Skeletal muscle tissue (tissue), 3 donors: ENCODE measurements at regions not wholly inside any gene's neighbourhood (a gene's known extent, or its start where the extent isn't known, plus 50 kb on each side); places are given as distances from the start of the nearest gene placed in this dataset.

Experiments
- H3K27ac ChIP-seq: one replicate; pipeline ENCODE4 v1.7.0; 2013; ENCODE audit warnings: mild to moderate bottlenecking, low read depth, low read length, inconsistent platforms
- H3K27me3 ChIP-seq, 3 donors: one replicate each; pipeline ENCODE4 v1.7.0; 2013; ENCODE audit warnings: low read length in 3 of 3; ENCODE audit not compliant: control insufficient read depth in 3 of 3, insufficient read depth in 3 of 3
- H3K36me3 ChIP-seq, 3 donors: one replicate each; pipeline ENCODE4 v1.7.0; 2013; ENCODE audit warnings: low read length in 3 of 3; ENCODE audit not compliant: control insufficient read depth in 3 of 3, insufficient read depth in 3 of 3
- H3K4me1 ChIP-seq, 3 donors: one replicate each; pipeline ENCODE4 v1.7.0; 2013; ENCODE audit warnings: low read length in 3 of 3, mild to moderate bottlenecking in 3 of 3; ENCODE audit not compliant: control insufficient read depth in 3 of 3, insufficient read depth in 3 of 3
- H3K4me3 ChIP-seq, 3 donors: one replicate each; pipeline ENCODE4 v1.7.0; 2013; ENCODE audit warnings: low read length in 3 of 3
- H3K9ac ChIP-seq, 3 donors: one replicate each; pipeline ENCODE4 v1.7.0; 2013; ENCODE audit warnings: low read length in 3 of 3, mild to moderate bottlenecking in 3 of 3, moderate library complexity in 2 of 3, low read depth in 1 of 3
- H3K9me3 ChIP-seq, 3 donors: one replicate each; pipeline ENCODE4 v1.7.0; 2013; ENCODE audit warnings: low read length in 3 of 3; ENCODE audit not compliant: control insufficient read depth in 3 of 3
- donor health status: Osteomylitis.

DNA sequence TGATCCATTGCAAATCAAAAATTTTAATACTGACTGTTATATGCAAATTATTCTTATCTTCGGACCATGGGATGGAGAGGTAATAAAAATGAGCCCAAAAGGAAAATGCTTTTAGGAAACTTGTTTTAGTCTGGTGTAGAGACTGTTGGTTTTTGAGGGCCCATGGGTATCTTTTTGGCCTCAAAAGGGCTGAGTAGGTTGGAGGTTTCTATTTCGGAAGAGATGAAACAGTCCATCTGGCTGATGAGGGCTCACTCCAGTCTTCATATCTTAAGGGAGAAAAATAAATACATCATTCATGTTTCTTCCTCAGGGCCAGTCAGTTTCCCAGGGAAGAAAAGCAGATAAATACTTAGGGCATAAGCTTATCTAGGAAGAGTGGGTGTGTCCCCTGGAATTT, 290.7 kb downstream of the RMST start:
- H3K36me3 ChIP-seq: no peaks in the 10 kb centered on the region
- no peaks in the 10 kb centered on the region for H3K4me1 ChIP-seq
- H3K27me3 ChIP-seq: no peaks in the 10 kb centered on the region
- H3K4me3 ChIP-seq: no peak overlapping the region
- no peak overlapping the region for H3K9ac ChIP-seq
- H3K9me3 ChIP-seq: no peaks in the 10 kb centered on the region
- H3K27ac ChIP-seq: no peak overlapping the region

- no peaks in the 10 kb centered on the region for H3K4me1 ChIP-seq
- H3K27ac ChIP-seq: no peak overlapping the region
- no peaks in the 10 kb centered on the region for H3K36me3 ChIP-seq
- no peaks in the 10 kb centered on the region for H3K27me3 ChIP-seq
- no peak overlapping the region for H3K9ac ChIP-seq
- no peaks in the 10 kb centered on the region for H3K9me3 ChIP-seq
- no peak overlapping the region for H3K4me3 ChIP-seq
Observed at GRCh38 chr12:97754306-97754705, 291.7 kb downstream of the RMST start.

GRCh38 chr12:97756066-97756666, 293.6 kb downstream of the RMST start:
- H3K27me3 ChIP-seq: no peaks in the 10 kb centered on the region
- H3K27ac ChIP-seq: no peak overlapping the region
- no peaks in the 10 kb centered on the region for H3K36me3 ChIP-seq
- no peak overlapping the region for H3K9ac ChIP-seq
- no peak overlapping the region for H3K4me3 ChIP-seq
- no peaks in the 10 kb centered on the region for H3K9me3 ChIP-seq
- no peaks in the 10 kb centered on the region for H3K4me1 ChIP-seq

- H3K9ac ChIP-seq: no peak overlapping the region
- H3K27ac ChIP-seq: peak overlapping the region; percentile 64
- no peaks in the 10 kb centered on the region for H3K4me1 ChIP-seq
- H3K9me3 ChIP-seq: no peaks in the 10 kb centered on the region
- no peak overlapping the region for H3K4me3 ChIP-seq
- no peaks in the 10 kb centered on the region for H3K27me3 ChIP-seq
- no peaks in the 10 kb centered on the region for H3K36me3 ChIP-seq
Observed at GRCh38 chr12:97756741-97757140, 294.1 kb downstream of the RMST start.

- H3K27ac ChIP-seq: peak overlapping the region; percentile 64
- H3K27me3 ChIP-seq: no peaks in the 10 kb centered on the region
- no peak overlapping the region for H3K9ac ChIP-seq
- no peaks in the 10 kb centered on the region for H3K4me1 ChIP-seq
- H3K36me3 ChIP-seq: no peaks in the 10 kb centered on the region
- H3K9me3 ChIP-seq: peaks cover 0 to 4% (median 0%) of the 10 kb centered on the region in 3 donors
- no peak overlapping the region for H3K4me3 ChIP-seq
Observed at GRCh38 chr12:97757481-97758193, 295.0 kb downstream of the RMST start.

DNA sequence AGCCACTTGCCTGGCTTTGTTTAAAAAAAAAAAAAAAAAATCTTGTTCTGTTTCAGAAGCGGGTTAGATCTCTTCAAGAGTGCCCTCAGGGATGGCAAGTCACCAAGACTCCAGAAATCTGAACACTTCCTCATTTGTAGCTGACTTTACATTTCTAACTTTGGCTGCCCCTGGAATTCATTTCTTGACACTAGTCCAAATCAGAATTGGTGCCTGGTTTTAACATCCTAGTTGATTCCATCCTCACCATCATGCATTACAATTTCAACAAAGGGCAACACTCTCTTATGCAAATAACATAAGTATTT, 295.5 kb downstream of the RMST start:
- Histone ChIP-seq H3K27me3 (no peaks in the 10 kb centered on the region), H3K9me3 (peaks cover 0 to 5% (median 0%) of the 10 kb centered on the region in 3 donors), H3K4me3 (no peak overlapping the region), H3K27ac (peak overlapping the region; percentile 38), H3K36me3 (no peaks in the 10 kb centered on the region), H3K9ac (no peak overlapping the region), H3K4me1 (no peaks in the 10 kb centered on the region)

GRCh38 chr12:97758586-97758985, 296.0 kb downstream of the RMST start:
- no peaks in the 10 kb centered on the region for H3K27me3 ChIP-seq
- peaks cover 0 to 5% (median 0%) of the 10 kb centered on the region in 3 donors for H3K9me3 ChIP-seq
- no peak overlapping the region for H3K4me3 ChIP-seq
- H3K27ac ChIP-seq: no peak overlapping the region
- no peaks in the 10 kb centered on the region for H3K4me1 ChIP-seq
- no peak overlapping the region for H3K9ac ChIP-seq
- no peaks in the 10 kb centered on the region for H3K36me3 ChIP-seq

DNA sequence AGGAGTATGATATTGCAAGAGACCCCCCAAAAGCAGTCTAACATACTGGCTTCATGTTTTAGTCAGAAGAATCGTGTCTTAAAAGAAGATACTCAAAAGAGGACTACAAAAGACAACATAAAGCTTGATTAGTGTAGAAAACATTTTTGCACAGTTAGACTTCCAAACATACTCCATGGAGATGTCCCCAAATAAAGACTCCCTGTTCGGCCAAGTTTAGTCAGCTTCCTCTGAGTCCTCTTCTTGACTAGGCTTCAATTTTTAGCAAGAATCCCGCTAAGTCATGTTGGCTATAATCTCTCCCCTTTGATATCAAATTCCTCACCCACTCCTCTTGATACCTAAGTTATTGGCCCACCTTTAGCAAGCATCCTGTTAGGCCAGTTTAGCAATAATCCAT, 298.0 kb downstream of the RMST start:
- Histone ChIP-seq H3K36me3 (no peaks in the 10 kb centered on the region), H3K9me3 (peaks cover 0 to 5% (median 0%) of the 10 kb centered on the region in 3 donors), H3K27me3 (no peaks in the 10 kb centered on the region), H3K9ac (no peak overlapping the region), H3K27ac (no peak overlapping the region), H3K4me1 (no peaks in the 10 kb centered on the region), H3K4me3 (no peak overlapping the region)

GRCh38 chr12:97763113-97763512, 300.5 kb downstream of the RMST start:
- H3K27ac ChIP-seq: no peak overlapping the region
- no peaks in the 10 kb centered on the region for H3K4me1 ChIP-seq
- H3K9me3 ChIP-seq: peaks cover 0 to 5% (median 0%) of the 10 kb centered on the region in 3 donors
- no peaks in the 10 kb centered on the region for H3K36me3 ChIP-seq
- H3K4me3 ChIP-seq: no peak overlapping the region
- H3K27me3 ChIP-seq: no peaks in the 10 kb centered on the region
- no peak overlapping the region for H3K9ac ChIP-seq

DNA sequence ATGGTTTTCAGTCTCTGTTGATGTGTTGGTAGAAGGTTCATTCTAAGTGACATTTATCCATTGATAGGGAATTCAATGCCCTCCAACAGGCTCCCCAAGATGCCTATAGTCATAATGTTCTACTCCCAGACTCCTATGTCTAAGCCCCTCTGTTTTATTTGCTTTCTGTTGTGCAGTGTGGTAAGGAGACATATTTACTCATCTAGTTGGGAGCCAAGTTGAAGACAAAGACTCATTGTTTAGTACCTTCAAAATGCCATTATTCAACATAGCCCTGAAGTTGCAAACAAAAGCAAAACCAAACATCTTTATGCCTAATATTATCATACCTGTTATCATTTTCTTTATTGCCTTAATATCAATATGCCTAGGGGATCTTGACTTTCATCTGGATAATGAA, 302.1 kb downstream of the RMST start:
- H3K9ac ChIP-seq: no peak overlapping the region
- no peak overlapping the region for H3K27ac ChIP-seq
- no peak overlapping the region for H3K4me3 ChIP-seq
- H3K27me3 ChIP-seq: no peaks in the 10 kb centered on the region
- H3K4me1 ChIP-seq: no peaks in the 10 kb centered on the region
- H3K9me3 ChIP-seq: peaks cover 0 to 5% (median 0%) of the 10 kb centered on the region in 3 donors
- no peaks in the 10 kb centered on the region for H3K36me3 ChIP-seq
